ENCODE measurements at regions not wholly inside any gene's neighbourhood (a gene's known extent, or its start where the extent isn't known, plus 50 kb on each side); places are given as distances from the start of the nearest gene placed in this dataset.

- BruUV-seq (replicated peaks) = no TSS peak
These were observed 419.6 kb upstream of the CPEB2 start for GRCh38 chr4:14582677-14583076.

GRCh38 chr4:14583331-14583730, 418.9 kb upstream of the CPEB2 start:
- H3K9me2 ChIP-seq (replicated peaks; ENCODE audit: low read length) = no peaks in the 10 kb centered on the region
- no peaks in the 10 kb centered on the region for H3K36me3 ChIP-seq (ENCODE audit: low read depth, low read length)
- H2AFZ ChIP-seq (ENCODE audit: low read length) = peak overlapping the region; percentile 51; the same call in 1 of the 2 replicates
- ATAC-seq (peak; percentile 61; the same call in 1 of the 2 replicates), DNase-seq (peak; percentile 58)
- H3F3A ChIP-seq (ENCODE audit: low read length, unreplicated experiment) = no peaks in the 10 kb centered on the region
- BruUV-seq (replicated peaks) = no TSS peak
- TF ChIP-seq EZH2phosphoT487 (IDR thresholded peaks at IDR 0.05; ENCODE audit: borderline replicate concordance, low read length) (no peak), EZH2 (IDR thresholded peaks at IDR 0.05; ENCODE audit: low read length, unreplicated experiment) (no peak), CTCF (conservative IDR thresholded peaks at IDR 0.05; ENCODE audit: low read depth, low read length) (no peak)
- H3K9ac ChIP-seq (ENCODE audit: low read length) = no peak overlapping the region
- peaks cover 9% of the 10 kb centered on the region for H3K4me1 ChIP-seq (ENCODE audit: insufficient read depth, low read length)
- H3K4me2 ChIP-seq (ENCODE audit: low read length) = 0 out of 2 replicates have a peak overlapping the region, but pooled peaks have one; percentile 1
- no peaks in the 10 kb centered on the region for H3K27me3 ChIP-seq (ENCODE audit: low read length)
- no peaks in the 10 kb centered on the region for H3K79me2 ChIP-seq (ENCODE audit: low read length)
- H3K9me3 ChIP-seq (ENCODE audit: low read length) = no peaks in the 10 kb centered on the region
- ChIA-PET POLR2A (ENCODE audit: unreplicated experiment) (no interaction called here), CTCF (no interaction called here)
- no peaks in the 10 kb centered on the region for H4K20me1 ChIP-seq (ENCODE audit: low read length)
- intact Hi-C loops (cut with micrococcal nuclease) = no loop called here
- no peak overlapping the region for H3K4me3 ChIP-seq (ENCODE audit: low read length)
- peak overlapping the region; percentile 52 for H3K27ac ChIP-seq (ENCODE audit: low read length)

More at GRCh38 chr4:14582677-14583076, 419.6 kb upstream of the CPEB2 start:
- no peak for ATAC-seq
- Histone ChIP-seq H3K36me3 (ENCODE audit: low read depth, low read length) (no peaks in the 10 kb centered on the region), H3K4me1 (ENCODE audit: insufficient read depth, low read length) (peaks cover 9% of the 10 kb centered on the region), H3K79me2 (ENCODE audit: low read length) (no peaks in the 10 kb centered on the region), H3K27me3 (ENCODE audit: low read length) (no peaks in the 10 kb centered on the region), H3K9me2 (replicated peaks; ENCODE audit: low read length) (no peaks in the 10 kb centered on the region), H3K9me3 (ENCODE audit: low read length) (no peaks in the 10 kb centered on the region), H3K27ac (ENCODE audit: low read length) (peak overlapping the region; percentile 11; the same call in 1 of the 2 replicates), H3K4me3 (ENCODE audit: low read length) (no peak overlapping the region), H3K9ac (ENCODE audit: low read length) (no peak overlapping the region), H2AFZ (ENCODE audit: low read length) (no peak overlapping the region), H3K4me2 (ENCODE audit: low read length) (no peak overlapping the region), H3F3A (ENCODE audit: low read length, unreplicated experiment) (no peaks in the 10 kb centered on the region), H4K20me1 (ENCODE audit: low read length) (no peaks in the 10 kb centered on the region)
- intact Hi-C loops (cut with micrococcal nuclease) = no loop called here
- ChIA-PET CTCF (no interaction called here), POLR2A (ENCODE audit: unreplicated experiment) (no interaction called here)
- DNase-seq = no peak
- TF ChIP-seq EZH2 (IDR thresholded peaks at IDR 0.05; ENCODE audit: low read length, unreplicated experiment) = no peak
- TF ChIP-seq EZH2phosphoT487 (IDR thresholded peaks at IDR 0.05; ENCODE audit: borderline replicate concordance, low read length) = no peak
- TF ChIP-seq CTCF (conservative IDR thresholded peaks at IDR 0.05; ENCODE audit: low read depth, low read length) = no peak

GRCh38 chr4:14583752-14584151, 418.5 kb upstream of the CPEB2 start:
- 0 out of 2 replicates have a peak overlapping the region, but pooled peaks have one; percentile 1 for H3K4me2 ChIP-seq (ENCODE audit: low read length)

More at GRCh38 chr4:14583752-14584151, 418.5 kb upstream of the CPEB2 start:
- intact Hi-C loops (cut with micrococcal nuclease) = no loop called here
- Histone ChIP-seq H3K36me3 (ENCODE audit: low read depth, low read length) (no peaks in the 10 kb centered on the region), H3K79me2 (ENCODE audit: low read length) (no peaks in the 10 kb centered on the region), H3K9me3 (ENCODE audit: low read length) (no peaks in the 10 kb centered on the region), H3K9me2 (replicated peaks; ENCODE audit: low read length) (no peaks in the 10 kb centered on the region), H3K27ac (ENCODE audit: low read length) (peak overlapping the region; percentile 52), H3K9ac (ENCODE audit: low read length) (no peak overlapping the region), H3K27me3 (ENCODE audit: low read length) (no peaks in the 10 kb centered on the region), H3K4me3 (ENCODE audit: low read length) (no peak overlapping the region), H3F3A (ENCODE audit: low read length, unreplicated experiment) (no peaks in the 10 kb centered on the region), H4K20me1 (ENCODE audit: low read length) (no peaks in the 10 kb centered on the region), H2AFZ (ENCODE audit: low read length) (peak overlapping the region; percentile 51; the same call in 1 of the 2 replicates), H3K4me1 (ENCODE audit: insufficient read depth, low read length) (peaks cover 9% of the 10 kb centered on the region)
- ATAC-seq (no peak), DNase-seq (no peak)
- TF ChIP-seq EZH2 (IDR thresholded peaks at IDR 0.05; ENCODE audit: low read length, unreplicated experiment) = no peak
- no peak for TF ChIP-seq EZH2phosphoT487 (IDR thresholded peaks at IDR 0.05; ENCODE audit: borderline replicate concordance, low read length)
- no peak for TF ChIP-seq CTCF (conservative IDR thresholded peaks at IDR 0.05; ENCODE audit: low read depth, low read length)
- BruUV-seq (replicated peaks) = no TSS peak
- POLR2A ChIA-PET (ENCODE audit: unreplicated experiment) = no interaction called here
- CTCF ChIA-PET = no interaction called here
